ENCODE measurements at regions not wholly inside any gene's neighbourhood (a gene's known extent, or its start where the extent isn't known, plus 50 kb on each side); places are given as distances from the start of the nearest gene placed in this dataset.
A peak's percentile ranks its signal among the peaks of the same experiment; 100 is the strongest.

DNA sequence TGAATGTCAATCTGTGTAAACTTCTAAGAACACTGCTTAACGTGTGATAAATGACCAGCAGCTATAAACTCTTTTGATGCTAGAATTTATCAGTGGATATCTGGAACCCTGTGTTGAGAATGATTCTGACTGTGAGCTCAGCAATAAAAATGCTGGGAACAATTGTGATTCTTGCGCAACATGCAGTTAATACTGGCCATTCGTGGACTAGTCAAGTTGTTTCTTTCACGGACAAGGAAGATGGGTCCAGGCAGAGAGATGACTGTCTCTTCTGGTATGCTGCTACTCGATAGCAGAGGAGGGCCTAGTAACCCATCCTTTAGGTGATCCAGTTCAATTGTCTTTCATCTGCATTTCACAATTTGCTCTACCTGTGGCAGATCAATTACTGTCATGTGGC lies 394.8 kb upstream of the IGFBP3 start:
- Histone ChIP-seq H3K56ac (ENCODE audit: extremely low read depth, insufficient read depth, low read length) (no peak overlapping the region), H3K9me1 (ENCODE audit: insufficient read depth, low read length) (peaks cover 3% of the 10 kb centered on the region), H3K4me1 (ENCODE audit: control insufficient read depth, insufficient read depth, low read length) (no peaks in the 10 kb centered on the region; the same call in 1 of the 2 replicates), H3K9ac (ENCODE audit: low read depth, low read length) (no peak overlapping the region), H4K5ac (ENCODE audit: low read depth, low read length) (no peak overlapping the region), H4K91ac (ENCODE audit: insufficient read depth, low read depth, low read length) (no peak overlapping the region), H3K23ac (ENCODE audit: low read depth, low read length) (no peak overlapping the region), H2BK5ac (ENCODE audit: low read depth, low read length, poor library complexity, severe bottlenecking) (peak overlapping the region; percentile 78), H3K14ac (replicated peaks; ENCODE audit: low read depth, low read length) (0 out of 2 replicates have a peak overlapping the region, but pooled peaks have one; percentile 2), H2AK9ac (replicated peaks; ENCODE audit: low read depth, low read length, poor library complexity) (no peak overlapping the region), H4K20me1 (ENCODE audit: insufficient read depth, low read length) (no peaks in the 10 kb centered on the region), H2BK20ac (ENCODE audit: low read depth, low read length) (peak overlapping the region; percentile 2; the same call in 1 of the 2 replicates), H2AK5ac (ENCODE audit: low read depth, low read length) (peak overlapping the region; percentile 11; the same call in 1 of the 2 replicates), H4K8ac (ENCODE audit: low read depth in 2 of 2, low read length in 2 of 2) (no peak overlapping the region), H3K4me2 (ENCODE audit: low read depth, low read length) (no peak overlapping the region), H3K27ac (ENCODE audit: insufficient read depth, low read length) (no peak overlapping the region), H3K18ac (ENCODE audit: low read depth, low read length) (no peak overlapping the region), H3K27me3 (ENCODE audit: control insufficient read depth, insufficient read depth, low read length) (no peaks in the 10 kb centered on the region), H3K4me3 (ENCODE audit: insufficient read depth, low read depth, low read length) (no peak overlapping the region), H3K79me1 (ENCODE audit: low read depth in 1 of 2, low read length in 2 of 2) (no peaks in the 10 kb centered on the region), H3K36me3 (ENCODE audit: control insufficient read depth, insufficient read depth, low read length) (no peaks in the 10 kb centered on the region), H2AFZ (replicated peaks; ENCODE audit: low read length, poor library complexity) (no peak overlapping the region), H3K9me3 (ENCODE audit: control insufficient read depth, insufficient read depth, low read length) (no peaks in the 10 kb centered on the region), H3K4ac (ENCODE audit: low read depth, low read length) (no peak overlapping the region; the same call in 1 of the 2 replicates), H2BK120ac (ENCODE audit: low read depth, low read length) (no peak overlapping the region), H2BK15ac (ENCODE audit: low read depth, low read length) (peak overlapping the region; percentile 23; the same call in 2 of the 3 replicates)
- in situ Hi-C loops (cut with MboI; ENCODE audit: low sequenced_read_pairs), result no loop called here
- dilution Hi-C loops (cut with HindIII; ENCODE audit: low sequenced_read_pairs, unreplicated experiment), result no loop called here
- DNase-seq (peak; percentile 66), ATAC-seq (ENCODE audit: low read depth) (peak; percentile 32)
- TF ChIP-seq RFX5 (IDR thresholded peaks at IDR 0.05; ENCODE audit: low read depth, low read length) (no peak), CEBPB (IDR thresholded peaks at IDR 0.05; ENCODE audit: low read depth, low read length) (peak; percentile 99), MAFK (IDR thresholded peaks at IDR 0.05; ENCODE audit: low read depth, low read length) (no peak), RCOR1 (IDR thresholded peaks at IDR 0.05; ENCODE audit: insufficient replicate concordance, low read length) (no peak)
- WGBS, 2 experiments (ENCODE audit: extremely low coverage in 2 of 2, insufficient read length in 1 of 2), result 82% methylated on average over 3 of the region's 5 CpGs; no CpG with 5 or more reads in 1 of the 2 experiments
- BruUV-seq (replicated peaks), result no TSS peak
- CTCF ChIA-PET, result no interaction called here
- POLR2A ChIA-PET (ENCODE audit: unreplicated experiment), result no interaction called here
- intact Hi-C loops (cut with micrococcal nuclease), result no loop called here

Measured in IMR-90 (cell line).